Osteocyte (in vitro differentiated cells): ENCODE measurements at regions not wholly inside any gene's neighbourhood (a gene's known extent, or its start where the extent isn't known, plus 50 kb on each side); places are given as distances from the start of the nearest gene placed in this dataset.

Source experiments
- DNase-seq: peaks from one replicate; pipeline ENCODE4 v3.0.0; 2021; ENCODE audit warnings: mixed read lengths; ENCODE audit not compliant: unreplicated experiment; ENCODE audit errors: extremely low spot score
- H3K27ac Mint-ChIP-seq: one replicate; pipeline ENCODE4 v1.8.0; 2021; ENCODE audit warnings: mild to moderate bottlenecking, mixed read lengths; ENCODE audit not compliant: unreplicated experiment
- H3K27me3 Mint-ChIP-seq: one replicate; pipeline ENCODE4 v1.8.0; 2021; ENCODE audit warnings: mixed read lengths; ENCODE audit not compliant: unreplicated experiment
- H3K36me3 Mint-ChIP-seq: one replicate; pipeline ENCODE4 v1.8.0; 2021; ENCODE audit warnings: mixed read lengths; ENCODE audit not compliant: unreplicated experiment
- H3K4me1 Mint-ChIP-seq: one replicate; pipeline ENCODE4 v1.8.0; 2021; ENCODE audit warnings: mixed read lengths; ENCODE audit not compliant: unreplicated experiment
- H3K4me3 Mint-ChIP-seq: one replicate; pipeline ENCODE4 v1.8.0; 2021; ENCODE audit warnings: mild to moderate bottlenecking, moderate library complexity, mixed read lengths; ENCODE audit not compliant: unreplicated experiment
- H3K9me3 Mint-ChIP-seq: one replicate; pipeline ENCODE4 v1.8.0; 2021; ENCODE audit warnings: mixed read lengths; ENCODE audit not compliant: unreplicated experiment
- CTCF ChIP-seq: fragments of 200-600 bp; sonication (generic); IDR thresholded peaks from 2 replicates; pipeline ENCODE4 v1.5.0; 2021; ENCODE audit warnings: antibody characterized with exemption, mild to moderate bottlenecking, moderate library complexity

- no peaks in the 10 kb centered on the region for H3K4me1 Mint-ChIP-seq
- H3K27me3 Mint-ChIP-seq, result peaks cover 2% of the 10 kb centered on the region
- DNase-seq, result no peak
- no peaks in the 10 kb centered on the region for H3K9me3 Mint-ChIP-seq
- no peak for TF ChIP-seq CTCF
- H3K36me3 Mint-ChIP-seq, result no peaks in the 10 kb centered on the region
- no peak overlapping the region for H3K27ac Mint-ChIP-seq
- H3K4me3 Mint-ChIP-seq, result no peak overlapping the region
Observed at GRCh38 chr5:125776656-125777139, 646.5 kb upstream of the GRAMD2B start.

- Mint-ChIP-seq H3K27me3 (peaks cover 2% of the 10 kb centered on the region), H3K27ac (no peak overlapping the region), H3K4me3 (no peak overlapping the region), H3K4me1 (no peaks in the 10 kb centered on the region), H3K36me3 (no peaks in the 10 kb centered on the region), H3K9me3 (no peaks in the 10 kb centered on the region)
- no peak for TF ChIP-seq CTCF
- no peak for DNase-seq
Observed at GRCh38 chr5:125778791-125779190, 644.4 kb upstream of the GRAMD2B start.

GRCh38 chr5:125785407-125785806, 637.8 kb upstream of the GRAMD2B start:
- Mint-ChIP-seq H3K9me3 (no peaks in the 10 kb centered on the region), H3K4me1 (no peaks in the 10 kb centered on the region), H3K4me3 (no peak overlapping the region), H3K36me3 (no peaks in the 10 kb centered on the region), H3K27ac (no peak overlapping the region), H3K27me3 (no peaks in the 10 kb centered on the region)
- DNase-seq, result no peak
- no peak for TF ChIP-seq CTCF

- Mint-ChIP-seq H3K9me3 (no peaks in the 10 kb centered on the region), H3K36me3 (no peaks in the 10 kb centered on the region), H3K27me3 (no peaks in the 10 kb centered on the region), H3K27ac (no peak overlapping the region), H3K4me3 (no peak overlapping the region), H3K4me1 (no peaks in the 10 kb centered on the region)
- no peak for DNase-seq
- TF ChIP-seq CTCF, result no peak
Observed at GRCh38 chr5:125786021-125786420, 637.2 kb upstream of the GRAMD2B start.

- Mint-ChIP-seq H3K4me3 (no peak overlapping the region), H3K4me1 (no peaks in the 10 kb centered on the region), H3K36me3 (no peaks in the 10 kb centered on the region), H3K27ac (no peak overlapping the region), H3K27me3 (no peaks in the 10 kb centered on the region), H3K9me3 (no peaks in the 10 kb centered on the region)
- TF ChIP-seq CTCF, result no peak
- no peak for DNase-seq
Observed at GRCh38 chr5:125793470-125793869, 629.7 kb upstream of the GRAMD2B start.
